Kidney (tissue), 13 donors: ENCODE measurements at regions not wholly inside any gene's neighbourhood (a gene's known extent, or its start where the extent isn't known, plus 50 kb on each side); places are given as distances from the start of the nearest gene placed in this dataset.

Source experiments
- DNase-seq, 5 donors: peaks; one replicate each; pipeline ENCODE4 v3.0.0-alpha.2; 2013 to 2020
- FAIRE-seq: peaks from 2 replicates; lab custom pipeline; 2012; peaks lifted over from hg19 to GRCh38; lab: Jason Lieb, UNC
- H3K27ac ChIP-seq, 2 donors: one replicate each; pipeline ENCODE4 v1.7.0; 2013; ENCODE audit warnings: low read depth in 2 of 2, low read length in 2 of 2, inconsistent platforms in 1 of 2
- H3K27me3 ChIP-seq: one replicate; pipeline ENCODE4 v1.7.1; 2013; ENCODE audit warnings: low read length, inconsistent platforms; ENCODE audit not compliant: control insufficient read depth, insufficient read depth
- H3K36me3 ChIP-seq, 3 donors: one replicate each; pipeline versions ENCODE4 v1.7.0 to v1.7.1; 2013; ENCODE audit warnings: low read length in 3 of 3, control low read depth in 1 of 3, inconsistent platforms in 1 of 3; ENCODE audit not compliant: insufficient read depth in 3 of 3, control insufficient read depth in 2 of 3
- H3K4me1 ChIP-seq, 3 donors: one replicate each; pipeline versions ENCODE4 v1.7.0 to v1.7.1; 2013; ENCODE audit warnings: low read length in 3 of 3, inconsistent platforms in 1 of 3, low read depth in 1 of 3; ENCODE audit not compliant: control insufficient read depth in 2 of 3, insufficient read depth in 2 of 3
- H3K4me3 ChIP-seq, 3 donors: one replicate each; pipeline versions ENCODE4 v1.7.0 to v1.8.1; 2013; ENCODE audit warnings: low read length in 3 of 3, control low read depth in 1 of 3, inconsistent platforms in 1 of 3
- H3K9ac ChIP-seq, 3 donors: one replicate each; pipeline versions ENCODE4 v1.7.0 to v1.7.1; 2013; ENCODE audit warnings: low read length in 3 of 3, control low read depth in 1 of 3, inconsistent platforms in 1 of 3
- H3K9me3 ChIP-seq, 3 donors: one replicate each; pipeline versions ENCODE4 v1.7.0 to v1.7.1; 2013; ENCODE audit warnings: low read length in 3 of 3, control low read depth in 1 of 3, inconsistent platforms in 1 of 3; ENCODE audit not compliant: control insufficient read depth in 2 of 3, insufficient read depth in 1 of 3
- intact Hi-C: fragments of 100-400 bp; cut with DNase I; formaldehyde crosslinking; loops from one replicate; pipeline ENCODE4 v1.11.1; 2022
- TF ChIP-seq, protein P1 (sequence below): IDR thresholded peaks from 3 replicates; pipeline ENCODE4 v1.5.1; 2012; ENCODE audit warnings: mild to moderate bottlenecking, moderate library complexity, borderline replicate concordance; ENCODE audit not compliant: insufficient read depth; ENCODE audit errors: extremely low read depth
- donor health status: control.
- donor health status: control.
- donor health status: control.
- donor health status: control.
- donor health status: control.
- donor health status: DM: yes; HTN: yes; CAD: no.
- donor health status: Normal renal cell carcinoma (clear cell type).

DNA sequence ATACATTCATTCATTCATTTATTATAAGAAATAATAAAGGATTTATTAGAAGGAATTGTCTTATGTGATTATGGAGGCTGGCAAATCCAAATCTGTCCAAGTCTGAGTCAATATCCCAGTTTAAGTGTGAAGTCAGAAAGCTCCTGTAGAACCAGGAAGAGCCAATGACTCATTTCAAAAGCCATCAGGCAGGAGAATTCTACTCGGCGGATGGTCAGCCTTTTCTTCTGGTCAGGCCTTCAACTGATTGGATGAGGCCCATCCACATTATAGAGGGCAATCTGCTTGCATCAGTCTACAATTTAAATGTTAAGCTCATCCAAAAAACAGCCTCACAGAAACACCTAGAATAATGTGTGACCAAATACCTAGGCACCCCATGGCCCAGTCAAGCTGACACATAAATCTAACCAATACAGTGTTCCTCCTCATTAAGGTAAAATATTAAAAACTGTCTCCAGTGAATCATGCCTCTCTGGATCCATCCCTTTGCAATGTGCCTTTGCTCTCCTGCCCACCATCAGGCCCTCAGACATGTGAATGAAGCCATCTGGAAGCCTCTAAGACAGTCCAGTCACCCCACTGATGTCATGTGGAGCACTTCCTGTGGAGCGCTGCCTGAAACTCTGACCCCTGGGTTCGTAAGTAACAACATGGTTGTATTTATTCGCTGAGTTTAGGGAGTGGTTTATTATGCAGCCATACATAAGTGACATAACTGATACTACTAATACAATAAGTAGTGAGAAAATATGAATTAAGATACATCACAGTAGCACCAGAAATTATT, 69.2 kb upstream of the WSB1 start:
- TF ChIP-seq, protein P1, sequence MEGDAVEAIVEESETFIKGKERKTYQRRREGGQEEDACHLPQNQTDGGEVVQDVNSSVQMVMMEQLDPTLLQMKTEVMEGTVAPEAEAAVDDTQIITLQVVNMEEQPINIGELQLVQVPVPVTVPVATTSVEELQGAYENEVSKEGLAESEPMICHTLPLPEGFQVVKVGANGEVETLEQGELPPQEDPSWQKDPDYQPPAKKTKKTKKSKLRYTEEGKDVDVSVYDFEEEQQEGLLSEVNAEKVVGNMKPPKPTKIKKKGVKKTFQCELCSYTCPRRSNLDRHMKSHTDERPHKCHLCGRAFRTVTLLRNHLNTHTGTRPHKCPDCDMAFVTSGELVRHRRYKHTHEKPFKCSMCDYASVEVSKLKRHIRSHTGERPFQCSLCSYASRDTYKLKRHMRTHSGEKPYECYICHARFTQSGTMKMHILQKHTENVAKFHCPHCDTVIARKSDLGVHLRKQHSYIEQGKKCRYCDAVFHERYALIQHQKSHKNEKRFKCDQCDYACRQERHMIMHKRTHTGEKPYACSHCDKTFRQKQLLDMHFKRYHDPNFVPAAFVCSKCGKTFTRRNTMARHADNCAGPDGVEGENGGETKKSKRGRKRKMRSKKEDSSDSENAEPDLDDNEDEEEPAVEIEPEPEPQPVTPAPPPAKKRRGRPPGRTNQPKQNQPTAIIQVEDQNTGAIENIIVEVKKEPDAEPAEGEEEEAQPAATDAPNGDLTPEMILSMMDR, result no peak
- DNase-seq, result no peak
- Histone ChIP-seq H3K27ac (no peak overlapping the region), H3K9me3 (no peaks in the 10 kb centered on the region), H3K36me3 (no peaks in the 10 kb centered on the region), H3K27me3 (no peaks in the 10 kb centered on the region), H3K4me3 (no peak overlapping the region), H3K9ac (no peak overlapping the region), H3K4me1 (no peaks in the 10 kb centered on the region)
- no peak for FAIRE-seq
- intact Hi-C loops, result no loop called here

DNA sequence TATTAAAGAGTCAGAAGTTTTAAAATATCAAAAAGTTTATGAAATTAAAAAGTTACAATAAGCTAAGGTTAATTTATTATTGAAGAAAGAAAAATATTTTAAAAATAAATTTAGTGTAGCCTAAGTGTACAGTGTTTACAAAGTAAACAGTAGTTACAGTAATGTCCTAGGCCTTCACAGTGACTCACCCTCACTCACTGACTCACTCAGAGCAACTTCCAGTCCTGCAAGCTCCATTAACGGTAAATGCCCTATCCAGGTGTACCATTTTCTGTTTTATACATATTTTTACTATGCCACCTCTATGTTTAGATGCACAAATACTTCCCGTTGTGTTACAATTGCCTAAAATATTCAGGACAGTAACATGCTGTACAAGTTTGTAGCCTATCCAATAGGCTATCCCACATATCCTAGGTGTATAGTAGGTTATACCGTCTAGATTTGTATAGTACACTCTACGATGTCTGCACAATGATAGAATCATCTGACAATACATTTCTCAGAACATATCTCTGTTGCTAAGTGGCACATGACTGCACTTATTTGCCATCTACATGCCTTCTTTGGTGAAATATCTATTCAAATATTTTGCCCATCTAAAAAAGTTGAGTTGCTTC, 67.2 kb upstream of the WSB1 start:
- no peak for DNase-seq
- no peaks in the 10 kb centered on the region for H3K9me3 ChIP-seq
- no peaks in the 10 kb centered on the region for H3K4me1 ChIP-seq
- H3K27ac ChIP-seq, result no peak overlapping the region
- H3K9ac ChIP-seq, result no peak overlapping the region
- no peak for FAIRE-seq
- H3K36me3 ChIP-seq, result no peaks in the 10 kb centered on the region
- H3K4me3 ChIP-seq, result no peak overlapping the region
- intact Hi-C loops, result no loop called here
- H3K27me3 ChIP-seq, result no peaks in the 10 kb centered on the region
- TF ChIP-seq, protein P1, result no peak

DNA sequence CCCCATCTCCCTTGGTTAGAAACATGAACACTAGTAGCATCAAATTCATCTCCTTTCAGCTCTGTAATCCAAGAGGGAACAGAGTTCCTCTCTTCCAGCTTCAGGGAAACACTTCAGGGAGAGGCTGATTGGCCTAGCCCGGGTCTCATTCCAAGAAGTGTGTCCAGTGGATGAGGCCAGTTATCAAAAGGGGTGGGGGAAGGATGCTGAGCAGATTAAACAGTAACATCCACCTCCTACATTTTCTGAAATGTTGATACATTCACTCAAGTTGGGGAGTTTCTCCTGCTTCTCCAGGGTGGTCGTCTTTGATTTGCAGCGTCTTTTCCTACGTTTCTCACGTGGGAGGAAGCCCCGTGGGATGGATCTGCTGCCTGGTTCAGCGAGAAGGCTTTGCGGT, 62.9 kb upstream of the WSB1 start:
- Histone ChIP-seq H3K27ac (no peak overlapping the region), H3K36me3 (no peaks in the 10 kb centered on the region), H3K9ac (no peak overlapping the region), H3K27me3 (no peaks in the 10 kb centered on the region), H3K9me3 (no peaks in the 10 kb centered on the region), H3K4me3 (no peak overlapping the region), H3K4me1 (no peaks in the 10 kb centered on the region)
- no peak for DNase-seq
- intact Hi-C loops, result no loop called here
- no peak for FAIRE-seq
- TF ChIP-seq, protein P1, result no peak
